Osteocyte (in vitro differentiated cells): ENCODE measurements at regions not wholly inside any gene's neighbourhood (a gene's known extent, or its start where the extent isn't known, plus 50 kb on each side); places are given as distances from the start of the nearest gene placed in this dataset.

Experiments used
- DNase-seq: peaks from one replicate; pipeline ENCODE4 v3.0.0; 2021; ENCODE audit warnings: mixed read lengths; ENCODE audit not compliant: unreplicated experiment; ENCODE audit errors: extremely low spot score
- H3K27ac Mint-ChIP-seq: one replicate; pipeline ENCODE4 v1.8.0; 2021; ENCODE audit warnings: mild to moderate bottlenecking, mixed read lengths; ENCODE audit not compliant: unreplicated experiment
- H3K27me3 Mint-ChIP-seq: one replicate; pipeline ENCODE4 v1.8.0; 2021; ENCODE audit warnings: mixed read lengths; ENCODE audit not compliant: unreplicated experiment
- H3K36me3 Mint-ChIP-seq: one replicate; pipeline ENCODE4 v1.8.0; 2021; ENCODE audit warnings: mixed read lengths; ENCODE audit not compliant: unreplicated experiment
- H3K4me1 Mint-ChIP-seq: one replicate; pipeline ENCODE4 v1.8.0; 2021; ENCODE audit warnings: mixed read lengths; ENCODE audit not compliant: unreplicated experiment
- H3K4me3 Mint-ChIP-seq: one replicate; pipeline ENCODE4 v1.8.0; 2021; ENCODE audit warnings: mild to moderate bottlenecking, moderate library complexity, mixed read lengths; ENCODE audit not compliant: unreplicated experiment
- H3K9me3 Mint-ChIP-seq: one replicate; pipeline ENCODE4 v1.8.0; 2021; ENCODE audit warnings: mixed read lengths; ENCODE audit not compliant: unreplicated experiment
- CTCF ChIP-seq: fragments of 200-600 bp; sonication (generic); IDR thresholded peaks from 2 replicates; pipeline ENCODE4 v1.5.0; 2021; ENCODE audit warnings: antibody characterized with exemption, mild to moderate bottlenecking, moderate library complexity

DNA sequence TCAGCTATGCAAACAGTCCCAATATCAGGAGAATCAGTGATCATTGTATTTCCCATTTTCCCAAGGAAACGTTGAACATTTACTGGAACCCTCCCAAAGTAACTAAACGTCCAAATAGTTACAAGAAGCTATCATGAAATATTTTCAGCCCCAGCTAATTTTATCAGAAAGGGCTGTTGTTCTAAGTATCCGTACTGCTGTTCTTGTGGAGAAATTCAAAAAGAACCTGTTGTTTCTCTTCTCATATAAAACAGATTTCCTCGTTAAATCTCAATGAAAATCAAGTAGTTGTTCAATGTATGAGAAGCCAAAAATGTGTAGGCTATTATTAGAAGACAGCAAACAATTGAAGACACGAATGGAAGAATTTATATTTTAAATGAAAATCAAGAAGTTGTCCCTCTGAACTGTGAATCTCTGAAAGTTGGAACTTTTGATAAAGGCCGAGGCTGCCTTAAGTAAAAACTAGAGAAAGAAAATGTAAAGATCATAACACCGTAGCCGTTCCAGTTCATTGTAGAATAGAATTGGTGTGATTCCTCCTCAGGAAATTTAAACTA is 107.7 kb downstream of the HFE start:
- H3K27me3 Mint-ChIP-seq = no peaks in the 10 kb centered on the region
- H3K4me3 Mint-ChIP-seq = peak overlapping the region; percentile 81
- H3K4me1 Mint-ChIP-seq = peaks cover 43% of the 10 kb centered on the region
- TF ChIP-seq CTCF = no peak
- peak overlapping the region; percentile 99 for H3K27ac Mint-ChIP-seq
- no peaks in the 10 kb centered on the region for H3K36me3 Mint-ChIP-seq
- H3K9me3 Mint-ChIP-seq = no peaks in the 10 kb centered on the region
- DNase-seq = no peak

DNA sequence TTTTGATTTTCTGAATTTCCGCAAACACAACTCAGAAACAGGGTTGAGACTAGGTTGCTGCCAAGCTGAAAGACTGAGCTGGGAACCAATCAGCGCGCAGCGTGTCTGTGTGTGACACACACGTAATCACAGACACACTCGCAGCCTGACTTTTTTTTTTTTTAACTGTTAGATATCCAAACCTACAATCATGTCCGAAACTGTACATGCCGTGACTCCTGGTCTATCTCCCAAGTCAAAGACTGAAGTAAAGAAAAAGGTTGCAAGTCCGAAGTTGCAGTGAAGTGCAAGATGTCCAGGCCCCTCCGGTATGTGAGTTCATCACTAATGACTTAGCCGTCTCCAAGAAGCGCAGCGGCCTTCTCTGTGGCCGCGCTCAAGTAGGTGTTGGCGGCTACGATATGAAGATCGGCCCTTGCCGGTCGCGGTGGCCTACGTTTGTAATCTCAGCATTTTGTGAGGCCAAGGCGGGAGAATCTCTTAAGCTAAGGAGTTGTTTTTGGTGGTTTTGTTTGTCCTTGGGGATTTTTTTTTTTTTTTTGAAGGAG is 108.2 kb downstream of the HFE start:
- no peak for DNase-seq
- TF ChIP-seq CTCF = no peak
- no peaks in the 10 kb centered on the region for H3K9me3 Mint-ChIP-seq
- H3K27me3 Mint-ChIP-seq = no peaks in the 10 kb centered on the region
- peaks cover 48% of the 10 kb centered on the region for H3K4me1 Mint-ChIP-seq
- peak overlapping the region; percentile 81 for H3K4me3 Mint-ChIP-seq
- peak overlapping the region; percentile 99 for H3K27ac Mint-ChIP-seq
- H3K36me3 Mint-ChIP-seq = no peaks in the 10 kb centered on the region

GRCh38 chr6:26195924-26196845 is 109.0 kb downstream of the HFE start:
- Mint-ChIP-seq H3K27me3 (no peaks in the 10 kb centered on the region), H3K4me3 (peak overlapping the region; percentile 81), H3K36me3 (no peaks in the 10 kb centered on the region), H3K4me1 (peaks cover 50% of the 10 kb centered on the region), H3K27ac (peak overlapping the region; percentile 99), H3K9me3 (no peaks in the 10 kb centered on the region)
- no peak for DNase-seq
- no peak for TF ChIP-seq CTCF

GRCh38 chr6:26196846-26197635 is 109.8 kb downstream of the HFE start:
- Mint-ChIP-seq H3K36me3 (no peaks in the 10 kb centered on the region), H3K27ac (peak overlapping the region; percentile 99), H3K4me3 (peak overlapping the region; percentile 81), H3K27me3 (no peaks in the 10 kb centered on the region), H3K9me3 (no peaks in the 10 kb centered on the region), H3K4me1 (peaks cover 50% of the 10 kb centered on the region)
- no peak for TF ChIP-seq CTCF
- DNase-seq = no peak
